ENCODE measurements at regions not wholly inside any gene's neighbourhood (a gene's known extent, or its start where the extent isn't known, plus 50 kb on each side); places are given as distances from the start of the nearest gene placed in this dataset.

- DNase-seq (ENCODE audit: low read depth) = no peak
Observed at GRCh38 chr10:110373857-110374654, 69.3 kb upstream of the SMNDC1 start.

GRCh38 chr10:110375121-110375520, 70.4 kb upstream of the SMNDC1 start:
- no peak for DNase-seq (ENCODE audit: low read depth)

GRCh38 chr10:110376021-110376766, 71.5 kb upstream of the SMNDC1 start:
- peak; percentile 67 for DNase-seq (ENCODE audit: low read depth)

- no peak for DNase-seq (ENCODE audit: low read depth)
Observed at GRCh38 chr10:110376767-110377160, 72.0 kb upstream of the SMNDC1 start.

- DNase-seq (ENCODE audit: low read depth) = no peak
Observed at GRCh38 chr10:110378006-110378405, 73.3 kb upstream of the SMNDC1 start.

GRCh38 chr10:110378533-110379108, 73.9 kb upstream of the SMNDC1 start:
- no peak for DNase-seq (ENCODE audit: low read depth)

- no peak for DNase-seq (ENCODE audit: low read depth)
Observed at GRCh38 chr10:110379831-110380230, 75.1 kb upstream of the SMNDC1 start.

GRCh38 chr10:110380293-110380692, 75.6 kb upstream of the SMNDC1 start:
- no peak for DNase-seq (ENCODE audit: low read depth)

GRCh38 chr10:110382695-110383094, 78.0 kb upstream of the SMNDC1 start:
- no peak for DNase-seq (ENCODE audit: low read depth)

- no peak for DNase-seq (ENCODE audit: low read depth)
Observed at GRCh38 chr10:110387617-110387982, 82.9 kb upstream of the SMNDC1 start.

- DNase-seq (ENCODE audit: low read depth) = peak; percentile 59
Observed at GRCh38 chr10:110387983-110388686, 83.4 kb upstream of the SMNDC1 start.

- no peak for DNase-seq (ENCODE audit: low read depth)
Observed at GRCh38 chr10:110388687-110389052, 84.0 kb upstream of the SMNDC1 start.

GRCh38 chr10:110389255-110389654, 84.5 kb upstream of the SMNDC1 start:
- DNase-seq (ENCODE audit: low read depth) = no peak

GRCh38 chr10:110391541-110391940, 86.8 kb upstream of the SMNDC1 start:
- DNase-seq (ENCODE audit: low read depth) = no peak

GRCh38 chr10:110392121-110392520, 87.4 kb upstream of the SMNDC1 start:
- DNase-seq (ENCODE audit: low read depth) = no peak

GRCh38 chr10:110392868-110393740, 88.4 kb upstream of the SMNDC1 start:
- no peak for DNase-seq (ENCODE audit: low read depth)

GRCh38 chr10:110393866-110394265, 89.1 kb upstream of the SMNDC1 start:
- DNase-seq (ENCODE audit: low read depth) = no peak

GRCh38 chr10:110394296-110394695, 89.6 kb upstream of the SMNDC1 start:
- DNase-seq (ENCODE audit: low read depth) = no peak

GRCh38 chr10:110394898-110395297, 90.2 kb upstream of the SMNDC1 start:
- DNase-seq (ENCODE audit: low read depth) = no peak

- peak; percentile 93 for DNase-seq (ENCODE audit: low read depth)
Observed at GRCh38 chr10:110395350-110396283, 90.9 kb upstream of the SMNDC1 start.

All from HT1080 (cell line).